ENCODE measurements at regions not wholly inside any gene's neighbourhood (a gene's known extent, or its start where the extent isn't known, plus 50 kb on each side); places are given as distances from the start of the nearest gene placed in this dataset.

DNA sequence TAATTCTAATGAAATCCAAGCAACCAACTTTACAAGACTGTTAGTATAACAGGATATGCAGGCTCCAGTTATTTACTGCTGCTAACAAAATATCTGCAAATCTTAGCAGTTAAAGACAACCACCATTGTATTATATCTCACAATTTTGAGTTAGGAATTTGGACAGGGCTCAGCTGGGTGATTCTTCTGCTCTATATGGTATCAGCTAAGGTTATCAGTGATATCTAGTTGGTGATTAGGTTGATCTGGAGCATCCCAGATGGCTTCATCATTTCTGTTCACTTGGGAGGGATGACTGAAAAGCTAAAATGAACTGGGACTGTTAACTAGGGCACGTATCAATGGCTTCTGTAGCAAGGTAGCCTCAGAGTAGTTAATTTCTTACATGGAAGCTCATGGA, 105.7 kb downstream of the MBL2 start:
- ATAC-seq = no peak
- TF ChIP-seq ZFP30 (CRISPR knock-in tag; IDR thresholded peaks at IDR 0.05) (no peak), CREB5 (CRISPR knock-in tag; IDR thresholded peaks at IDR 0.05; ENCODE audit: low read depth) (no peak), TSHZ2 (CRISPR knock-in tag; IDR thresholded peaks at IDR 0.05) (no peak), OSR1 (CRISPR knock-in tag; IDR thresholded peaks at IDR 0.05) (no peak), ISL1 (CRISPR knock-in tag; IDR thresholded peaks at IDR 0.05) (no peak), ESRRG (CRISPR knock-in tag; IDR thresholded peaks at IDR 0.05) (no peak)
- TF ChIP-seq, protein P1, sequence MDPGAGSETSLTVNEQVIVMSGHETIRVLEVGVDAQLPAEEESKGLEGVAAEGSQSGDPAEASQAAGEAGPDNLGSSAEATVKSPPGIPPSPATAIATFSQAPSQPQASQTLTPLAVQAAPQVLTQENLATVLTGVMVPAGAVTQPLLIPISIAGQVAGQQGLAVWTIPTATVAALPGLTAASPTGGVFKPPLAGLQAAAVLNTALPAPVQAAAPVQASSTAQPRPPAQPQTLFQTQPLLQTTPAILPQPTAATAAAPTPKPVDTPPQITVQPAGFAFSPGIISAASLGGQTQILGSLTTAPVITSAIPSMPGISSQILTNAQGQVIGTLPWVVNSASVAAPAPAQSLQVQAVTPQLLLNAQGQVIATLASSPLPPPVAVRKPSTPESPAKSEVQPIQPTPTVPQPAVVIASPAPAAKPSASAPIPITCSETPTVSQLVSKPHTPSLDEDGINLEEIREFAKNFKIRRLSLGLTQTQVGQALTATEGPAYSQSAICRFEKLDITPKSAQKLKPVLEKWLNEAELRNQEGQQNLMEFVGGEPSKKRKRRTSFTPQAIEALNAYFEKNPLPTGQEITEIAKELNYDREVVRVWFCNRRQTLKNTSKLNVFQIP (CRISPR knock-in tag; IDR thresholded peaks at IDR 0.05; ENCODE audit: borderline replicate concordance, low read depth) = no peak

DNA sequence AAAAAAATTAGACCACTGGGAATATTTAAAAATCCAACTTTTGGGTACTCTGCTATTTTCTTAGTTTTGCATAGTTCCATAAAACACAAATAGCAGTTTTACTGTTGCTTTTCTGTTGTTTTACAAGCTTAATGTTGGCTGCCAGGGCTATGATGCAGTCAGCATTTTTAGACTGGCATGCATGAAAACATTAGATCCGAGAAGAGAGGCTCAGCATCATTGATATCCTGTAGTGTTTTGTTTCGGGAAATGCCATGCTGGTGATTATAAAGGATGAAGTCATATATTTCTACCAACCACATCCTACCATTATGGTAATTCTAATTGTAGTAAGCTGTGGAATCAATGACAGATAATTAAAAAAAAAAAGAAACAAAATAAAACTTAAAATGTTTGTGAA, 104.6 kb downstream of the MBL2 start:
- no peak for TF ChIP-seq ZNF565 (CRISPR knock-in tag; conservative IDR thresholded peaks at IDR 0.05; ENCODE audit: low read depth)
- peak; percentile 56; the same call in 2 of the 3 replicates for ATAC-seq

DNA sequence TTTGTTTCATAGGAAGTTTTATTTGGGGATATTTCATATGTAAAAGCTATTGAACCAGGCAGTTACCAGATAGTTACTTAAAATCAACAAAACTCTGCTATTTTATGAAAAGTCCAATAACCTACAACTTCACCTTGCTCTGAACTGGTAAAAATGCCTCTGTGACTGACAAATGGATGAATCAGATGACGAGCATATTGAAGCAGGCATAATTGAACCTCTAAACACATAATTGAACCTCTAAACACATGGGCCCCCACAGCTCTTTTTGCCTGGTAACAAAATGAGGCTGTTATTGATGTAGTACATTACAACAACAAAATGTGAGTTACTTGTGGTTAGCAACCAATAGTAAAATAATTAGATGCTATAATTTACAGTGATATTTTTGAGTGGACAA, 99.7 kb downstream of the MBL2 start:
- no peak for ATAC-seq
- no peak for TF ChIP-seq TOX (CRISPR knock-in tag; IDR thresholded peaks at IDR 0.05; ENCODE audit: borderline replicate concordance)

GRCh38 chr10:52673468-52673867, 99.1 kb downstream of the MBL2 start:
- no peak for TF ChIP-seq OSR1 (CRISPR knock-in tag; IDR thresholded peaks at IDR 0.05)
- TF ChIP-seq SNAI2 (CRISPR knock-in tag; IDR thresholded peaks at IDR 0.05) = no peak
- TF ChIP-seq CREB5 (CRISPR knock-in tag; IDR thresholded peaks at IDR 0.05; ENCODE audit: low read depth) = no peak
- no peak for TF ChIP-seq TCF4 (CRISPR knock-in tag; IDR thresholded peaks at IDR 0.05; ENCODE audit: borderline replicate concordance)
- no peak for TF ChIP-seq ZNF8 (CRISPR knock-in tag; IDR thresholded peaks at IDR 0.05)
- no peak for TF ChIP-seq BACH2 (CRISPR knock-in tag; IDR thresholded peaks at IDR 0.05; ENCODE audit: borderline replicate concordance)
- TF ChIP-seq ZNF565 (CRISPR knock-in tag; conservative IDR thresholded peaks at IDR 0.05; ENCODE audit: low read depth) = no peak
- no peak for TF ChIP-seq TOX (CRISPR knock-in tag; IDR thresholded peaks at IDR 0.05; ENCODE audit: borderline replicate concordance)
- TF ChIP-seq ZFP3 (CRISPR knock-in tag; IDR thresholded peaks at IDR 0.05) = no peak
- no peak for TF ChIP-seq TSHZ2 (CRISPR knock-in tag; IDR thresholded peaks at IDR 0.05)
- TF ChIP-seq CSDC2 (CRISPR knock-in tag; IDR thresholded peaks at IDR 0.05) = no peak
- TF ChIP-seq ISL1 (CRISPR knock-in tag; IDR thresholded peaks at IDR 0.05) = no peak
- no peak for TF ChIP-seq ZFP30 (CRISPR knock-in tag; IDR thresholded peaks at IDR 0.05)
- TF ChIP-seq PPARA (CRISPR knock-in tag; IDR thresholded peaks at IDR 0.05; ENCODE audit: borderline replicate concordance) = no peak
- no peak for ATAC-seq

- ATAC-seq = no peak
- no peak for TF ChIP-seq CSDC2 (CRISPR knock-in tag; IDR thresholded peaks at IDR 0.05)
Observed at GRCh38 chr10:52674474-52674873, 98.1 kb downstream of the MBL2 start.
